ENCODE measurements at regions not wholly inside any gene's neighbourhood (a gene's known extent, or its start where the extent isn't known, plus 50 kb on each side); places are given as distances from the start of the nearest gene placed in this dataset.

- TF ChIP-seq CTCF (IDR thresholded peaks at IDR 0.05) (no peak), POLR2A (IDR thresholded peaks at IDR 0.05) (no peak)
Measured at GRCh38 chr7:73948287-73948686, 79.7 kb upstream of the ELN start.

All from thyroid gland (tissue), 4 donors.